Upper lobe of right lung (tissue), 1 donor: ENCODE measurements at regions not wholly inside any gene's neighbourhood (a gene's known extent, or its start where the extent isn't known, plus 50 kb on each side); places are given as distances from the start of the nearest gene placed in this dataset.

ENCODE experiments used
- ATAC-seq: fragments of 200-7000 bp; cut with Tn5 transposase; one replicate; pipeline ENCODE4 v1.9.1; 2020; ENCODE audit warnings: mild to moderate bottlenecking, moderate library complexity
- DNase-seq: peaks from one replicate; pipeline ENCODE4 v3.0.0-alpha.2; 2020
- H3K27ac ChIP-seq: fragments of 200-600 bp; one replicate; pipeline ENCODE4 v1.8.0; 2022
- H3K27me3 ChIP-seq: fragments of 200-600 bp; one replicate; pipeline ENCODE4 v1.8.0; 2022; ENCODE audit warnings: mild to moderate bottlenecking
- H3K36me3 ChIP-seq: fragments of 200-600 bp; one replicate; pipeline ENCODE4 v1.8.0; 2022
- H3K4me1 ChIP-seq: fragments of 200-600 bp; one replicate; pipeline ENCODE4 v1.8.0; 2022
- H3K4me3 ChIP-seq: fragments of 200-600 bp; one replicate; pipeline ENCODE4 v1.8.0; 2022; ENCODE audit warnings: mild to moderate bottlenecking
- H3K9me3 ChIP-seq: fragments of 200-600 bp; one replicate; pipeline ENCODE4 v1.8.0; 2022
- intact Hi-C: fragments of 100-400 bp; cut with DNase I; formaldehyde crosslinking; loops from one replicate; pipeline ENCODE4 v1.11.0; 2022
- TF ChIP-seq, protein P1 (sequence below): fragments of 200-600 bp; IDR thresholded peaks from one replicate; pipeline ENCODE4 v1.8.0; 2022; ENCODE audit warnings: antibody characterized with exemption
- donor health status: DM: no; HTN: yes; CAD: no; lungs with severe emphysema.

DNA sequence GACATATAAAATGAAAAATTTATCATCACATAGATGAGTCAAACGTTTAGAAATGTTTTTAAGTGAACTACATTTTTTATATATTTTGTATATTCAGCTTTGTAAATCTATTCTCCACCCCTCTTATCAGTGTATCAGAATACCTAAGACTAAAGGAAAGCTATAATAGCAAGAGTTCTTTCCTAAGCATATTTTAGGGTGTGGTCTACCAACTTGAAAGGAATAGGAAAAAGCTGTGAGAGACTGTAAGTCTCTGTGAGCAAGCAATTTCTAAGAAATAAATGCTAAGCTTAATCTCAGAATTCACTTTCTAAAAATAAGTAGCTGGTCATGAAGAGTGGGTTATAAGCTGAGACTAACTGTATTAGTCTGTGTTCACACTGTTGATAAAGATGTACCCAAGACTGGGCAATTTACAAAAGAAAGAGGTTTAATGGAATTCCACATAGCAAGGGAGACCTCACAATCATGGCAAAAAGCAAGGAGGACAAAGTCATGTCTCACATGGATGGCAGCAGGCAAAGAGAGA, 175.4 kb upstream of the PREP start:
- intact Hi-C loops: no loop called here
- no peak for ATAC-seq
- TF ChIP-seq, protein P1, sequence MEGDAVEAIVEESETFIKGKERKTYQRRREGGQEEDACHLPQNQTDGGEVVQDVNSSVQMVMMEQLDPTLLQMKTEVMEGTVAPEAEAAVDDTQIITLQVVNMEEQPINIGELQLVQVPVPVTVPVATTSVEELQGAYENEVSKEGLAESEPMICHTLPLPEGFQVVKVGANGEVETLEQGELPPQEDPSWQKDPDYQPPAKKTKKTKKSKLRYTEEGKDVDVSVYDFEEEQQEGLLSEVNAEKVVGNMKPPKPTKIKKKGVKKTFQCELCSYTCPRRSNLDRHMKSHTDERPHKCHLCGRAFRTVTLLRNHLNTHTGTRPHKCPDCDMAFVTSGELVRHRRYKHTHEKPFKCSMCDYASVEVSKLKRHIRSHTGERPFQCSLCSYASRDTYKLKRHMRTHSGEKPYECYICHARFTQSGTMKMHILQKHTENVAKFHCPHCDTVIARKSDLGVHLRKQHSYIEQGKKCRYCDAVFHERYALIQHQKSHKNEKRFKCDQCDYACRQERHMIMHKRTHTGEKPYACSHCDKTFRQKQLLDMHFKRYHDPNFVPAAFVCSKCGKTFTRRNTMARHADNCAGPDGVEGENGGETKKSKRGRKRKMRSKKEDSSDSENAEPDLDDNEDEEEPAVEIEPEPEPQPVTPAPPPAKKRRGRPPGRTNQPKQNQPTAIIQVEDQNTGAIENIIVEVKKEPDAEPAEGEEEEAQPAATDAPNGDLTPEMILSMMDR: no peak

DNA sequence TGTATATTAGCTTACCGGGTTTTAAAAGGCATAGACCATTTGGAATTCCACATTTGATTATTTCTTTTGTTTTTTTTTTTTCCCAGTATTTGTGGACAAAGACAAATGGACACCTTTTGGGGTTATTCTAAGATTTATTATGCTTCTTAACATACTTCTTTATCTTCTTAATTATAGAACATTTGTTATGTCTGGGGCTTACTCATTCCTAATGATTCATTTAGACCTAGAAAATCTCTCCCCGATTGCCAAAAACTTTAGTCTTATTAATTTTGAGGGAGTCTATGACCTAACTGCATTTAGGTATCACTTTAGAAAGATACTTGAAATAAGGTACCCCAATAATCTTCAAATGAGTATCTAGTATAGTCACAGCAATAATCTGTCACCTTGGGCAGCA, 170.7 kb upstream of the PREP start:
- H3K4me3 ChIP-seq: no peak overlapping the region
- no peaks in the 10 kb centered on the region for H3K36me3 ChIP-seq
- TF ChIP-seq, protein P1: no peak
- DNase-seq (no peak), ATAC-seq (no peak)
- intact Hi-C loops: no loop called here
- no peaks in the 10 kb centered on the region for H3K4me1 ChIP-seq
- H3K27ac ChIP-seq: no peak overlapping the region
- H3K27me3 ChIP-seq: no peaks in the 10 kb centered on the region
- no peaks in the 10 kb centered on the region for H3K9me3 ChIP-seq

More for the DNA sequence above, 175.4 kb upstream of the PREP start:
- Histone ChIP-seq H3K27ac (no peak overlapping the region), H3K9me3 (no peaks in the 10 kb centered on the region), H3K4me3 (no peak overlapping the region), H3K27me3 (no peaks in the 10 kb centered on the region), H3K4me1 (no peaks in the 10 kb centered on the region), H3K36me3 (no peaks in the 10 kb centered on the region)
- no peak for DNase-seq

DNA sequence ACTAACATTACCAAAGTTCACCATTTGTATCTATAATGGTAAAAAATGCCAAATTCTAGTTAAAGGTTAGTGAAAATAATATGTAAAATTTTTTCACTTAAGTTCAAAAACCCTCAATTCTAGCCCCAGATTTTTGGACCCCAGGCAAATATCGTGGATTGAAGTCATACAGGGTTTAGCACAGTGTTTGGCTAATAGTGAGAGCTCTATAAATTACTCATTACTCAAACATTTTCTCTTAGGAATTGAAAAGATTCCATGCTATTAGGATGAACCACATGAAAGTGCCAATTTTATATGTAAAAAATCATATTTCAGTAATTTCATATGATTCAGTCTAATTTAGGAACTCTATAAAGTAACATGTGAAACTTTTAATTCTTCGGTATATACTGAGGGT, 170.3 kb upstream of the PREP start:
- intact Hi-C loops: no loop called here
- H3K36me3 ChIP-seq: no peaks in the 10 kb centered on the region
- no peaks in the 10 kb centered on the region for H3K4me1 ChIP-seq
- ATAC-seq (no peak), DNase-seq (no peak)
- TF ChIP-seq, protein P1: no peak
- H3K27me3 ChIP-seq: no peaks in the 10 kb centered on the region
- no peaks in the 10 kb centered on the region for H3K9me3 ChIP-seq
- H3K27ac ChIP-seq: no peak overlapping the region
- H3K4me3 ChIP-seq: no peak overlapping the region

DNA sequence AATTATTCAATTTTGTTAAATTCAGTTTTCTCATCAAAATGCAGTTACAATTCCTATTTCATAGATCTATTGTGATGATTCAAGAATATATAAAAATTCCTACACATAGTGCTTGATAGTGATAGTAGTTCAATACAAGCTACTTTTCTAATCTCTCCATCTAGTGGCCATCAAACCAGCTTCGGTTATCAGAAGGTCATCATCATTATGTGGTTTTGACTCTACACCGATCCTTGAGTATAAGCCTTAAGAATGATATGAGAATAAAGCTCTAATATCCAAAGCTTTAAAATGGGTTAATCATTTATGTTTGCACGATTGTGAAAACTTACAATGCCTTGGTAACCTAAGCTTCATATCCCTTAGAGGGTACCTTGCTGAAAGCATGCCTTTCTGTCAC, 167.5 kb upstream of the PREP start:
- H3K27ac ChIP-seq: no peak overlapping the region
- no peaks in the 10 kb centered on the region for H3K9me3 ChIP-seq
- DNase-seq (no peak), ATAC-seq (no peak)
- no peak overlapping the region for H3K4me3 ChIP-seq
- intact Hi-C loops: no loop called here
- TF ChIP-seq, protein P1: no peak
- H3K4me1 ChIP-seq: no peaks in the 10 kb centered on the region
- H3K36me3 ChIP-seq: no peaks in the 10 kb centered on the region
- no peaks in the 10 kb centered on the region for H3K27me3 ChIP-seq

DNA sequence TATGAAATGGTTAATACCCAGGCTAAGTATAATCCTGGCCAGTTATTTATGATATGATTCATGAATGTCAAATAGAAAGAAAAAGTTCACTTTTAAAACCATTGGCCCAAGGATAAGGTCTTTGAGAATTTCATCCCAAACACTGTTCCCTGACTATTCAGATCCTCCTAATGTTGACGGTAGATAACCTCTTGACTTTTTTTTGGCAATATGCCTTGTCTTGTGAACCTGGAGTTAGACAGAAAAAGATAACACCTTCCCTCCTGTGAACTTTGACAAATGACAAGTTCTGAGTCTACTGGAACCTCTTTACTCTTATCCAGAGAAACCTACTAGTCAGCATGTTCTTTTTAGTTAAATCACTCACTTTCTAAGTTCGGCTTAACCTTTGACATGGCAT, 166.8 kb upstream of the PREP start:
- intact Hi-C loops: no loop called here

More for the DNA sequence above, 166.8 kb upstream of the PREP start:
- TF ChIP-seq, protein P1: no peak
- ATAC-seq (no peak), DNase-seq (no peak)
- Histone ChIP-seq H3K27me3 (no peaks in the 10 kb centered on the region), H3K4me1 (no peaks in the 10 kb centered on the region), H3K27ac (no peak overlapping the region), H3K36me3 (no peaks in the 10 kb centered on the region), H3K4me3 (no peak overlapping the region), H3K9me3 (no peaks in the 10 kb centered on the region)
